WTC11 (cell line): ENCODE measurements at regions not wholly inside any gene's neighbourhood (a gene's known extent, or its start where the extent isn't known, plus 50 kb on each side); places are given as distances from the start of the nearest gene placed in this dataset.

Experiments used
- CREB1 ChIP-seq: sonication (generic); formaldehyde crosslinking; IDR thresholded peaks from 2 replicates; pipeline ENCODE4 v1.8.0; 2023; ENCODE audit warnings: mild to moderate bottlenecking, missing genetic modification reagents
- CTCF ChIP-seq: fragments of 200-600 bp; IDR thresholded peaks from 2 replicates; pipeline ENCODE4 v1.8.0; 2022; ENCODE audit warnings: antibody characterized with exemption
- E2F4 ChIP-seq: sonication (generic); formaldehyde crosslinking; IDR thresholded peaks from 2 replicates; pipeline ENCODE4 v1.8.1; 2022; ENCODE audit warnings: low read depth, mild to moderate bottlenecking, moderate library complexity, missing genetic modification reagents, borderline replicate concordance
- HMGA2 ChIP-seq: fragments of 250-450 bp; sonication (Bioruptor Pico); IDR thresholded peaks from 2 replicates; pipeline ENCODE4 v1.4.0; 2021; ENCODE audit warnings: mild to moderate bottlenecking, moderate library complexity
- KAT7 ChIP-seq: sonication (generic); formaldehyde crosslinking; IDR thresholded peaks from 2 replicates; pipeline ENCODE4 v1.8.1; 2023; ENCODE audit warnings: missing genetic modification reagents, mild to moderate bottlenecking, borderline replicate concordance
- TF ChIP-seq, protein P1 (sequence below): sonication (generic); formaldehyde crosslinking; IDR thresholded peaks from 2 replicates; pipeline ENCODE4 v1.8.1; 2023; ENCODE audit warnings: mild to moderate bottlenecking, moderate library complexity, missing genetic modification reagents
- TF ChIP-seq, protein P2 (sequence below): sonication (generic); formaldehyde crosslinking; IDR thresholded peaks from 2 replicates; pipeline ENCODE4 v1.8.0; 2022; ENCODE audit warnings: missing genetic modification reagents
- TF ChIP-seq, protein P3 (sequence below): fragments of 250-450 bp; sonication (Bioruptor Pico); IDR thresholded peaks from 2 replicates; pipeline ENCODE4 v1.8.0; 2021; ENCODE audit warnings: mild to moderate bottlenecking

DNA sequence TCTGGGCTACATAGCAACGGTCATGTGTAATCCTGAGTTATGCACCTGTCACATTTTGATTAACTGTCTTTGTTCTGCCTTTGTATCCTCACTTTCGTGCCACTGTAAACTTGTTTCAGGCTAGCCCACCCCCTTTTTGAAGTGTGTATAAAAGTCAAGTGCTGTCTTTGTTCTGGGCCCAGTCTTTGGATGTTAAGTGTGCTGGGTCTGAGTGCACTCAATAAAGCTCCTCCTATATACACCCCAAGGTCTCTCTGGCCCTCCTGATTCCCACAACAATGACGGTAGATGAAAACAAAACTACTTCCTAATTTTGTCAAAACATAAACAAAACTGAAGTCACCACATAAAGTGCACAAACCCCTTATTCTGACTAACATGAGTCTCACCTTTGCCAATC lies 633.4 kb downstream of the DSC3 start:
- TF ChIP-seq, protein P1, sequence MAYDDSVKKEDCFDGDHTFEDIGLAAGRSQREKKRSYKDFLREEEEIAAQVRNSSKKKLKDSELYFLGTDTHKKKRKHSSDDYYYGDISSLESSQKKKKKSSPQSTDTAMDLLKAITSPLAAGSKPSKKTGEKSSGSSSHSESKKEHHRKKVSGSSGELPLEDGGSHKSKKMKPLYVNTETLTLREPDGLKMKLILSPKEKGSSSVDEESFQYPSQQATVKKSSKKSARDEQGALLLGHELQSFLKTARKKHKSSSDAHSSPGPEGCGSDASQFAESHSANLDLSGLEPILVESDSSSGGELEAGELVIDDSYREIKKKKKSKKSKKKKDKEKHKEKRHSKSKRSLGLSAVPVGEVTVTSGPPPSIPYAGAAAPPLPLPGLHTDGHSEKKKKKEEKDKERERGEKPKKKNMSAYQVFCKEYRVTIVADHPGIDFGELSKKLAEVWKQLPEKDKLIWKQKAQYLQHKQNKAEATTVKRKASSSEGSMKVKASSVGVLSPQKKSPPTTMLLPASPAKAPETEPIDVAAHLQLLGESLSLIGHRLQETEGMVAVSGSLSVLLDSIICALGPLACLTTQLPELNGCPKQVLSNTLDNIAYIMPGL = no peak
- TF ChIP-seq CTCF (no peak), CREB1 (CRISPR knock-in tag) (no peak), E2F4 (CRISPR knock-in tag) (no peak), HMGA2 (CRISPR knock-in tag) (no peak), KAT7 (CRISPR knock-in tag) (no peak)
- TF ChIP-seq, protein P2, sequence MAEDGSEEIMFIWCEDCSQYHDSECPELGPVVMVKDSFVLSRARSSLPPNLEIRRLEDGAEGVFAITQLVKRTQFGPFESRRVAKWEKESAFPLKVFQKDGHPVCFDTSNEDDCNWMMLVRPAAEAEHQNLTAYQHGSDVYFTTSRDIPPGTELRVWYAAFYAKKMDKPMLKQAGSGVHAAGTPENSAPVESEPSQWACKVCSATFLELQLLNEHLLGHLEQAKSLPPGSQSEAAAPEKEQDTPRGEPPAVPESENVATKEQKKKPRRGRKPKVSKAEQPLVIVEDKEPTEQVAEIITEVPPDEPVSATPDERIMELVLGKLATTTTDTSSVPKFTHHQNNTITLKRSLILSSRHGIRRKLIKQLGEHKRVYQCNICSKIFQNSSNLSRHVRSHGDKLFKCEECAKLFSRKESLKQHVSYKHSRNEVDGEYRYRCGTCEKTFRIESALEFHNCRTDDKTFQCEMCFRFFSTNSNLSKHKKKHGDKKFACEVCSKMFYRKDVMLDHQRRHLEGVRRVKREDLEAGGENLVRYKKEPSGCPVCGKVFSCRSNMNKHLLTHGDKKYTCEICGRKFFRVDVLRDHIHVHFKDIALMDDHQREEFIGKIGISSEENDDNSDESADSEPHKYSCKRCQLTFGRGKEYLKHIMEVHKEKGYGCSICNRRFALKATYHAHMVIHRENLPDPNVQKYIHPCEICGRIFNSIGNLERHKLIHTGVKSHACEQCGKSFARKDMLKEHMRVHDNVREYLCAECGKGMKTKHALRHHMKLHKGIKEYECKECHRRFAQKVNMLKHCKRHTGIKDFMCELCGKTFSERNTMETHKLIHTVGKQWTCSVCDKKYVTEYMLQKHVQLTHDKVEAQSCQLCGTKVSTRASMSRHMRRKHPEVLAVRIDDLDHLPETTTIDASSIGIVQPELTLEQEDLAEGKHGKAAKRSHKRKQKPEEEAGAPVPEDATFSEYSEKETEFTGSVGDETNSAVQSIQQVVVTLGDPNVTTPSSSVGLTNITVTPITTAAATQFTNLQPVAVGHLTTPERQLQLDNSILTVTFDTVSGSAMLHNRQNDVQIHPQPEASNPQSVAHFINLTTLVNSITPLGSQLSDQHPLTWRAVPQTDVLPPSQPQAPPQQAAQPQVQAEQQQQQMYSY (CRISPR knock-in tag) = no peak
- TF ChIP-seq, protein P3, sequence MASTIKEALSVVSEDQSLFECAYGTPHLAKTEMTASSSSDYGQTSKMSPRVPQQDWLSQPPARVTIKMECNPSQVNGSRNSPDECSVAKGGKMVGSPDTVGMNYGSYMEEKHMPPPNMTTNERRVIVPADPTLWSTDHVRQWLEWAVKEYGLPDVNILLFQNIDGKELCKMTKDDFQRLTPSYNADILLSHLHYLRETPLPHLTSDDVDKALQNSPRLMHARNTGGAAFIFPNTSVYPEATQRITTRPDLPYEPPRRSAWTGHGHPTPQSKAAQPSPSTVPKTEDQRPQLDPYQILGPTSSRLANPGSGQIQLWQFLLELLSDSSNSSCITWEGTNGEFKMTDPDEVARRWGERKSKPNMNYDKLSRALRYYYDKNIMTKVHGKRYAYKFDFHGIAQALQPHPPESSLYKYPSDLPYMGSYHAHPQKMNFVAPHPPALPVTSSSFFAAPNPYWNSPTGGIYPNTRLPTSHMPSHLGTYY = no peak
